IMR-90 (cell line): ENCODE measurements at regions not wholly inside any gene's neighbourhood (a gene's known extent, or its start where the extent isn't known, plus 50 kb on each side); places are given as distances from the start of the nearest gene placed in this dataset.

Experiments
- ATAC-seq: fragments of 200-7000 bp; cut with Tn5 transposase; 2 replicates; pipeline ENCODE4 v1.9.1; 2020; ENCODE audit warnings: low read depth, mild to moderate bottlenecking, moderate library complexity
- BruUV-seq: library from RNA; stranded (reverse); fragments of 400-500 nt; replicated peaks from 2 replicates; lab custom pipeline; 2021; lab: Mats Ljungman, UMichigan
- CTCF ChIA-PET: fragments of 300-600 bp; formaldehyde crosslinking; extraction: SDS; loops from one replicate; lab custom pipeline; 2021; ENCODE audit warnings: antibody characterized with exemption; lab: Yijun Ruan, JAX
- POLR2A ChIA-PET: fragments of 300-600 bp; sonication (Branson Sonifier 250); formaldehyde crosslinking; loops from one replicate; lab custom pipeline; 2022; ENCODE audit warnings: antibody characterized with exemption; ENCODE audit not compliant: unreplicated experiment; lab: Charles Lee
- DNase-seq: peaks from one replicate; pipeline ENCODE4 v3.0.0; 2013
- H2AFZ ChIP-seq: replicated peaks from 2 replicates; pipeline ENCODE3; 2013; ENCODE audit warnings: low read length, mild to moderate bottlenecking; ENCODE audit not compliant: poor library complexity
- H2AK5ac ChIP-seq: 2 replicates; pipeline ENCODE4 v1.6.1; 2013; ENCODE audit warnings: low read depth, low read length, inconsistent platforms
- H2AK9ac ChIP-seq: replicated peaks from 2 replicates; pipeline ENCODE3; 2013; ENCODE audit warnings: mild to moderate bottlenecking, low read depth, low read length, moderate library complexity; ENCODE audit not compliant: poor library complexity
- H2BK120ac ChIP-seq: 2 replicates; pipeline ENCODE4 v1.6.1; 2013; ENCODE audit warnings: low read depth, low read length, inconsistent platforms
- H2BK15ac ChIP-seq: 3 replicates; pipeline ENCODE4 v1.6.1; 2013; ENCODE audit warnings: low read depth, low read length, inconsistent platforms
- H2BK20ac ChIP-seq: 2 replicates; pipeline ENCODE4 v1.6.1; 2013; ENCODE audit warnings: low read depth, mild to moderate bottlenecking, inconsistent platforms, low read length, moderate library complexity
- H2BK5ac ChIP-seq: 2 replicates; pipeline ENCODE4 v1.6.1; 2013; ENCODE audit warnings: mild to moderate bottlenecking, low read depth, low read length, inconsistent platforms; ENCODE audit not compliant: poor library complexity, severe bottlenecking
- H3K14ac ChIP-seq: replicated peaks from 2 replicates; pipeline ENCODE4 v1.6.1; 2013; ENCODE audit warnings: low read depth, low read length, inconsistent platforms
- H3K18ac ChIP-seq: 2 replicates; pipeline ENCODE4 v1.6.1; 2013; ENCODE audit warnings: low read depth, low read length, control low read depth
- H3K23ac ChIP-seq: 2 replicates; pipeline ENCODE4 v1.6.1; 2013; ENCODE audit warnings: low read depth, low read length, inconsistent platforms
- H3K27ac ChIP-seq: 2 replicates; pipeline ENCODE4 v1.5.1; 2013; ENCODE audit warnings: mild to moderate bottlenecking, control low read depth, low read length; ENCODE audit not compliant: insufficient read depth
- H3K27me3 ChIP-seq: 2 replicates; pipeline ENCODE4 v1.6.1; 2013; ENCODE audit warnings: low read length; ENCODE audit not compliant: control insufficient read depth, insufficient read depth
- H3K36me3 ChIP-seq: 2 replicates; pipeline ENCODE4 v1.6.1; 2013; ENCODE audit warnings: low read length, mixed read lengths; ENCODE audit not compliant: control insufficient read depth, insufficient read depth
- H3K4ac ChIP-seq: 2 replicates; pipeline ENCODE4 v1.6.1; 2013; ENCODE audit warnings: low read depth, low read length, inconsistent platforms
- H3K4me1 ChIP-seq: 2 replicates; pipeline ENCODE4 v1.6.1; 2013; ENCODE audit warnings: low read length, mixed read lengths; ENCODE audit not compliant: control insufficient read depth, insufficient read depth
- H3K4me2 ChIP-seq: 2 replicates; pipeline ENCODE4 v1.6.1; 2013; ENCODE audit warnings: low read depth, mild to moderate bottlenecking, control low read depth, low read length, moderate library complexity
- H3K4me3 ChIP-seq: 2 replicates; pipeline ENCODE4 v1.5.1; 2013; ENCODE audit warnings: low read depth, mild to moderate bottlenecking, control low read depth, low read length, moderate library complexity; ENCODE audit not compliant: insufficient read depth
- H3K56ac ChIP-seq: 2 replicates; pipeline ENCODE4 v1.6.1; 2013; ENCODE audit warnings: low read length, inconsistent platforms; ENCODE audit not compliant: insufficient read depth; ENCODE audit errors: extremely low read depth
- H3K79me1 ChIP-seq, 2 experiments: 2 replicates each; pipeline ENCODE4 v1.6.1; 2013; ENCODE audit warnings: low read length in 2 of 2, inconsistent platforms in 1 of 2, low read depth in 1 of 2
- H3K9ac ChIP-seq: 2 replicates; pipeline ENCODE4 v1.6.1; 2013; ENCODE audit warnings: low read depth, low read length, control low read depth
- H3K9me1 ChIP-seq: 2 replicates; pipeline ENCODE4 v1.6.1; 2013; ENCODE audit warnings: low read length, inconsistent platforms; ENCODE audit not compliant: insufficient read depth
- H3K9me3 ChIP-seq: 2 replicates; pipeline ENCODE4 v1.6.1; 2013; ENCODE audit warnings: low read length; ENCODE audit not compliant: control insufficient read depth, insufficient read depth
- H4K20me1 ChIP-seq: 2 replicates; pipeline ENCODE4 v1.6.1; 2013; ENCODE audit warnings: low read length, inconsistent platforms; ENCODE audit not compliant: insufficient read depth
- H4K5ac ChIP-seq: 2 replicates; pipeline ENCODE4 v1.6.1; 2013; ENCODE audit warnings: mild to moderate bottlenecking, low read depth, low read length, control low read depth
- H4K8ac ChIP-seq, 2 experiments: 2 replicates each; pipeline ENCODE4 v1.6.1; 2013; ENCODE audit warnings: low read depth in 2 of 2, low read length in 2 of 2, control low read depth in 1 of 2, inconsistent platforms in 1 of 2
- H4K91ac ChIP-seq: 2 replicates; pipeline ENCODE4 v1.6.1; 2013; ENCODE audit warnings: low read depth, low read length, inconsistent platforms; ENCODE audit not compliant: insufficient read depth
- BHLHE40 ChIP-seq: fragments of 150-350 bp; IDR thresholded peaks from 2 replicates; pipeline ENCODE4 v1.6.1; 2016; ENCODE audit warnings: mild to moderate bottlenecking, low read depth, low read length
- CEBPB ChIP-seq: IDR thresholded peaks from 2 replicates; pipeline ENCODE4 v1.6.1; 2012; ENCODE audit warnings: low read depth, low read length, improper control_type of control experiment
- CHD1 ChIP-seq: IDR thresholded peaks from 2 replicates; pipeline ENCODE4 v1.6.1; 2012; ENCODE audit warnings: low read depth, low read length, improper control_type of control experiment
- CTCF ChIP-seq: conservative IDR thresholded peaks from 2 replicates; pipeline ENCODE4 v1.5.1; 2012; ENCODE audit warnings: mild to moderate bottlenecking, low read depth, low read length, improper control_type of control experiment
- ELK1 ChIP-seq: fragments of 150-350 bp; IDR thresholded peaks from 2 replicates; pipeline ENCODE4 v1.6.1; 2016; ENCODE audit warnings: low read depth, mild to moderate bottlenecking, low read length, moderate library complexity, borderline replicate concordance
- FOS ChIP-seq: fragments of 150-350 bp; IDR thresholded peaks from 2 replicates; pipeline ENCODE4 v1.6.1; 2016; ENCODE audit warnings: low read depth, low read length
- MAFK ChIP-seq: IDR thresholded peaks from 2 replicates; pipeline ENCODE4 v1.6.1; 2012; ENCODE audit warnings: low read depth, low read length, improper control_type of control experiment
- MAZ ChIP-seq: IDR thresholded peaks from 2 replicates; pipeline ENCODE4 v1.6.1; 2012; ENCODE audit warnings: low read depth, mild to moderate bottlenecking, low read length, improper control_type of control experiment, moderate library complexity, borderline replicate concordance
- MXI1 ChIP-seq: IDR thresholded peaks from 2 replicates; pipeline ENCODE4 v1.6.1; 2012; ENCODE audit warnings: low read depth, mild to moderate bottlenecking, low read length, moderate library complexity, borderline replicate concordance
- NFE2L2 ChIP-seq: fragments of 150-350 bp; IDR thresholded peaks from 2 replicates; pipeline ENCODE4 v1.6.1; 2016; ENCODE audit warnings: low read depth, mild to moderate bottlenecking, low read length
- POLR2A ChIP-seq: IDR thresholded peaks from 2 replicates; pipeline ENCODE4 v1.6.1; 2012; ENCODE audit warnings: mild to moderate bottlenecking, low read depth, low read length
- RAD21 ChIP-seq: IDR thresholded peaks from 2 replicates; pipeline ENCODE4 v1.6.1; 2012; ENCODE audit warnings: low read length, improper control_type of control experiment
- RCOR1 ChIP-seq: IDR thresholded peaks from 2 replicates; pipeline ENCODE4 v1.6.1; 2012; ENCODE audit warnings: mild to moderate bottlenecking, low read length, improper control_type of control experiment; ENCODE audit not compliant: insufficient replicate concordance
- RFX5 ChIP-seq: IDR thresholded peaks from 2 replicates; pipeline ENCODE4 v1.8.0; 2012; ENCODE audit warnings: low read depth, mild to moderate bottlenecking, low read length, moderate library complexity
- SMC3 ChIP-seq: fragments of 150-350 bp; IDR thresholded peaks from 2 replicates; pipeline ENCODE4 v1.6.1; 2016; ENCODE audit warnings: low read depth, mild to moderate bottlenecking, antibody characterized with exemption, low read length, moderate library complexity
- USF2 ChIP-seq: fragments of 150-350 bp; IDR thresholded peaks from 2 replicates; pipeline ENCODE4 v1.6.1; 2017; ENCODE audit warnings: mild to moderate bottlenecking, antibody characterized with exemption, low read length, low read depth
- whole genome bisulfite sequencing, 2 experiments: methylation state at CpG; one replicate each; pipeline versions ENCODE4 v1.1.5 to v1.1.7; 2013; ENCODE audit warnings: missing lambda C conversion rate in 2 of 2; ENCODE audit not compliant: insufficient read length in 1 of 2; ENCODE audit errors: extremely low coverage in 2 of 2; 5-methylcytosine and 5-hydroxymethylcytosine counted together
- dilution Hi-C: fragments of 300-500 bp; cut with HindIII; formaldehyde crosslinking; loops from one replicate; pipeline ENCODE4 v1.14.3; 2018; ENCODE audit warnings: low sequenced_read_pairs; ENCODE audit not compliant: unreplicated experiment
- in situ Hi-C: fragments of 300-500 bp; cut with MboI; formaldehyde crosslinking; loops from 3 replicates; pipeline ENCODE4 v1.14.3; 2019; ENCODE audit warnings: low sequenced_read_pairs, inconsistent platforms, mixed read lengths
- intact Hi-C: fragments of 100-400 bp; cut with micrococcal nuclease; formaldehyde crosslinking; loops from 2 replicates; pipeline ENCODE4 v1.10.0; 2022

GRCh38 chr6:203661-204060, 88.6 kb upstream of the DUSP22 start:
- H3K9ac ChIP-seq = no peak overlapping the region
- H2BK120ac ChIP-seq = no peak overlapping the region
- H4K91ac ChIP-seq = no peak overlapping the region
- intact Hi-C loops (no loop called here), in situ Hi-C loops (no loop called here), dilution Hi-C loops (no loop called here)
- no peaks in the 10 kb centered on the region for H3K36me3 ChIP-seq
- no peak overlapping the region for H3K18ac ChIP-seq
- H3K27me3 ChIP-seq = peaks cover 32% of the 10 kb centered on the region
- no peak overlapping the region for H2BK20ac ChIP-seq
- no peak overlapping the region for H4K8ac ChIP-seq
- no peak overlapping the region for H2AFZ ChIP-seq
- TF ChIP-seq BHLHE40 (no peak), CHD1 (no peak), RAD21 (no peak), FOS (no peak), RFX5 (no peak), SMC3 (no peak), MXI1 (no peak), CEBPB (no peak), MAFK (no peak), ELK1 (no peak), CTCF (no peak), MAZ (no peak), POLR2A (no peak), RCOR1 (no peak), USF2 (no peak), NFE2L2 (no peak)
- no peak overlapping the region for H3K4me2 ChIP-seq
- H3K23ac ChIP-seq = no peak overlapping the region
- WGBS, 2 experiments = 93% methylated on average over 2 of the region's 9 CpGs; no CpG with 5 or more reads in 1 of the 2 experiments
- H3K4me1 ChIP-seq = no peaks in the 10 kb centered on the region
- H2AK9ac ChIP-seq = no peak overlapping the region
- H3K9me3 ChIP-seq = no peaks in the 10 kb centered on the region; the same call in 1 of the 2 replicates
- ChIA-PET CTCF (no interaction called here), POLR2A (no interaction called here)
- no peak overlapping the region for H3K4me3 ChIP-seq
- DNase-seq (no peak), ATAC-seq (no peak)
- H2BK15ac ChIP-seq = no peak overlapping the region
- H3K56ac ChIP-seq = no peak overlapping the region
- H3K27ac ChIP-seq = no peak overlapping the region
- no TSS peak for BruUV-seq
- no peak overlapping the region for H2BK5ac ChIP-seq
- H3K79me1 ChIP-seq = no peaks in the 10 kb centered on the region
- no peak overlapping the region for H4K5ac ChIP-seq
- no peaks in the 10 kb centered on the region for H4K20me1 ChIP-seq
- no peak overlapping the region for H2AK5ac ChIP-seq
- no peak overlapping the region for H3K14ac ChIP-seq
- H3K9me1 ChIP-seq = no peaks in the 10 kb centered on the region
- H3K4ac ChIP-seq = no peak overlapping the region
